Upper lobe of right lung (tissue), 1 donor: ENCODE measurements at regions not wholly inside any gene's neighbourhood (a gene's known extent, or its start where the extent isn't known, plus 50 kb on each side); places are given as distances from the start of the nearest gene placed in this dataset.

Experiments
- ATAC-seq: fragments of 200-7000 bp; cut with Tn5 transposase; one replicate; pipeline ENCODE4 v1.9.1; 2020; ENCODE audit warnings: mild to moderate bottlenecking, moderate library complexity
- DNase-seq: peaks from one replicate; pipeline ENCODE4 v3.0.0-alpha.2; 2020
- H3K27ac ChIP-seq: fragments of 200-600 bp; one replicate; pipeline ENCODE4 v1.8.0; 2022
- H3K27me3 ChIP-seq: fragments of 200-600 bp; one replicate; pipeline ENCODE4 v1.8.0; 2022; ENCODE audit warnings: mild to moderate bottlenecking
- H3K36me3 ChIP-seq: fragments of 200-600 bp; one replicate; pipeline ENCODE4 v1.8.0; 2022
- H3K4me1 ChIP-seq: fragments of 200-600 bp; one replicate; pipeline ENCODE4 v1.8.0; 2022
- H3K4me3 ChIP-seq: fragments of 200-600 bp; one replicate; pipeline ENCODE4 v1.8.0; 2022; ENCODE audit warnings: mild to moderate bottlenecking
- H3K9me3 ChIP-seq: fragments of 200-600 bp; one replicate; pipeline ENCODE4 v1.8.0; 2022
- CTCF ChIP-seq: fragments of 200-600 bp; IDR thresholded peaks from one replicate; pipeline ENCODE4 v1.8.0; 2022; ENCODE audit warnings: antibody characterized with exemption
- intact Hi-C: fragments of 100-400 bp; cut with DNase I; formaldehyde crosslinking; loops from one replicate; pipeline ENCODE4 v1.11.0; 2022
- donor health status: DM: no; HTN: yes; CAD: no; lungs with severe emphysema.

- no peak for DNase-seq
- Histone ChIP-seq H3K4me1 (peaks cover 10% of the 10 kb centered on the region), H3K27ac (peak overlapping the region; percentile 61), H3K27me3 (no peaks in the 10 kb centered on the region), H3K36me3 (no peaks in the 10 kb centered on the region), H3K9me3 (no peaks in the 10 kb centered on the region), H3K4me3 (no peak overlapping the region)
- TF ChIP-seq CTCF, result no peak
- ATAC-seq, result no peak
- intact Hi-C loops, result no loop called here
Observed at GRCh38 chr21:28804089-28804670, 188.5 kb downstream of the LTN1 start.

DNA sequence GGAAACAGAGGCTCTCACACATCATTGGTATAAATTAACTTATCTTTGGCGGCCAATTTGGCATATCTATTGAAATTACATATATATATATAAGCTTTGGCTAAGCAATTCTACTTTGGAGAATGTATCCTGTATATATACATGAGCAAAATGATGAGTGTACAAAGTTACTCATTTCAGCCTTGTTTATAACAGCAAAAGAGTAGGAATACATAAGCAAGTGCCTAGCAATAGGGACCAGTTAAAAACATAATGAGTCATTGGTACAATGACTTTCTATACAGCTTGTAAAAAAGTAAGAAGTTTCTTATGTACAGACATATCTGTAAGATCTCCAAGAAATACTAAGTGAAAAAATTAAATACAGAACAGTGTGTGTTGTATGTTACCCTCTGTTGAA, 190.8 kb downstream of the LTN1 start:
- intact Hi-C loops, result no loop called here

GRCh38 chr21:28799926-28800325, 192.8 kb downstream of the LTN1 start:
- intact Hi-C loops, result no loop called here

More for the DNA sequence above, 190.8 kb downstream of the LTN1 start:
- Histone ChIP-seq H3K9me3 (no peaks in the 10 kb centered on the region), H3K27me3 (no peaks in the 10 kb centered on the region), H3K4me1 (peaks cover 10% of the 10 kb centered on the region), H3K36me3 (no peaks in the 10 kb centered on the region), H3K27ac (no peak overlapping the region), H3K4me3 (no peak overlapping the region)
- ATAC-seq (no peak), DNase-seq (no peak)
- no peak for TF ChIP-seq CTCF

GRCh38 chr21:28798798-28799197, 193.9 kb downstream of the LTN1 start:
- H3K27ac ChIP-seq, result no peak overlapping the region
- H3K36me3 ChIP-seq, result no peaks in the 10 kb centered on the region
- intact Hi-C loops, result no loop called here
- no peak overlapping the region for H3K4me3 ChIP-seq
- no peaks in the 10 kb centered on the region for H3K4me1 ChIP-seq
- no peaks in the 10 kb centered on the region for H3K27me3 ChIP-seq
- H3K9me3 ChIP-seq, result no peaks in the 10 kb centered on the region
- DNase-seq, result no peak
- no peak for TF ChIP-seq CTCF
- no peak for ATAC-seq

More at GRCh38 chr21:28799926-28800325, 192.8 kb downstream of the LTN1 start:
- Histone ChIP-seq H3K4me3 (no peak overlapping the region), H3K27me3 (no peaks in the 10 kb centered on the region), H3K27ac (no peak overlapping the region), H3K36me3 (no peaks in the 10 kb centered on the region), H3K9me3 (no peaks in the 10 kb centered on the region), H3K4me1 (peaks cover 5% of the 10 kb centered on the region)
- DNase-seq (no peak), ATAC-seq (no peak)
- TF ChIP-seq CTCF, result no peak

- Histone ChIP-seq H3K36me3 (no peaks in the 10 kb centered on the region), H3K27me3 (no peaks in the 10 kb centered on the region), H3K9me3 (no peaks in the 10 kb centered on the region), H3K4me1 (no peaks in the 10 kb centered on the region), H3K4me3 (no peak overlapping the region), H3K27ac (no peak overlapping the region)
- no peak for DNase-seq
- intact Hi-C loops, result no loop called here
- ATAC-seq, result no peak
- TF ChIP-seq CTCF, result no peak
Observed at GRCh38 chr21:28795251-28795650, 197.4 kb downstream of the LTN1 start.

DNA sequence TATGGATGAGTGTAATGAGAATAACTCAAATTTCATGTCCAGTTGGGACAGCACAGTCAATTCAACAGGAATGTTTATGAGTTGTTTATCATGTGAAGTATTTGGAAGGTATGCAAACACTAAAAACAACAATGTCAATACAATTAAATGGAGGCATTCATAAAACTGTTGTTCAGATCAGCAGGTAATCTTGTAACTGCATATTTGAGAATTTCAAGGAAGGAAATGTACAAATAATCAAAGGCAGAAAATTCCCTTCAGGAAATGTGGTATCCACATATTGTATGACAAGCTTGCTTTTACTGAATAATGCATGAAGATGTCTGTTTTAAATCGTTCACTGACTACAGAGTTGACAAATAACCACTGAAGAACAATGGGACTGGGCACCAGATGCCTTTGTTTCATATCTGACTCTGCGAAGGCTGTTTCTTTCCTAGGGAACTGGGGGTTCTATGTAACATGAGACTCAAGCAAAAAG, 198.3 kb downstream of the LTN1 start:
- H3K36me3 ChIP-seq, result no peaks in the 10 kb centered on the region
- H3K27ac ChIP-seq, result no peak overlapping the region
- H3K9me3 ChIP-seq, result no peaks in the 10 kb centered on the region
- no peak for ATAC-seq
- no peaks in the 10 kb centered on the region for H3K27me3 ChIP-seq
- DNase-seq, result no peak
- no peaks in the 10 kb centered on the region for H3K4me1 ChIP-seq
- intact Hi-C loops, result no loop called here
- TF ChIP-seq CTCF, result no peak
- no peak overlapping the region for H3K4me3 ChIP-seq
